Keratinocyte (primary cell): ENCODE measurements at regions not wholly inside any gene's neighbourhood (a gene's known extent, or its start where the extent isn't known, plus 50 kb on each side); places are given as distances from the start of the nearest gene placed in this dataset.

Experiments used
- DNase-seq: peaks from one replicate; pipeline ENCODE4 v3.0.0-alpha.2; 2011; ENCODE audit warnings: low read depth, missing footprints, low spot score
- FAIRE-seq: peaks from 2 replicates; lab custom pipeline; 2011; peaks lifted over from hg19 to GRCh38; lab: Jason Lieb, UNC
- H2AFZ ChIP-seq: 2 replicates; pipeline ENCODE4 v1.6.0; 2012; ENCODE audit warnings: low read length, control low read depth, inconsistent platforms; ENCODE audit not compliant: control insufficient read depth
- H3K27ac ChIP-seq: 2 replicates; pipeline ENCODE4 v1.5.1; 2011; ENCODE audit warnings: low read length; ENCODE audit not compliant: control insufficient read depth, insufficient read depth
- H3K27me3 ChIP-seq: 3 replicates; pipeline ENCODE4 v1.6.0; 2011; ENCODE audit warnings: low read length; ENCODE audit not compliant: control insufficient read depth, insufficient read depth; ENCODE audit errors: extremely low read depth
- H3K36me3 ChIP-seq, 2 experiments: 2 replicates in 1 of 2; 3 replicates in 1 of 2; pipeline ENCODE4 v1.5.1; 2011; ENCODE audit warnings: low read length in 2 of 2, mild to moderate bottlenecking in 1 of 2; ENCODE audit not compliant: control insufficient read depth in 2 of 2, insufficient read depth in 2 of 2; ENCODE audit errors: extremely low read depth in 1 of 2
- H3K4me1 ChIP-seq: 3 replicates; pipeline ENCODE4 v1.5.1; 2011; ENCODE audit warnings: low read length; ENCODE audit not compliant: control insufficient read depth, insufficient read depth; ENCODE audit errors: extremely low read depth
- H3K4me2 ChIP-seq: 3 replicates; pipeline ENCODE4 v1.6.0; 2011; ENCODE audit warnings: low read depth, low read length; ENCODE audit not compliant: control insufficient read depth, insufficient read depth; ENCODE audit errors: extremely low read depth
- H3K4me3 ChIP-seq, 3 experiments: fragments of 200-600 bp in 1 of 3; sonication (generic) in 1 of 3; 2 replicates in 2 of 3; 3 replicates in 1 of 3; pipeline ENCODE4 v1.5.1; 2011 to 2016; ENCODE audit warnings: low read length in 3 of 3, mild to moderate bottlenecking in 3 of 3, control low read depth in 2 of 3, inconsistent platforms in 1 of 3, low read depth in 1 of 3, mixed read lengths in 1 of 3, mixed run types in 1 of 3, moderate library complexity in 1 of 3; ENCODE audit not compliant: control insufficient read depth in 2 of 3, insufficient read depth in 2 of 3; ENCODE audit errors: extremely low read depth in 1 of 3
- H3K79me2 ChIP-seq: 2 replicates; pipeline ENCODE4 v1.6.0; 2012; ENCODE audit warnings: low read length; ENCODE audit not compliant: control insufficient read depth, insufficient read depth
- H3K9ac ChIP-seq: 3 replicates; pipeline ENCODE4 v1.6.0; 2011; ENCODE audit warnings: low read length; ENCODE audit not compliant: control insufficient read depth, insufficient read depth; ENCODE audit errors: extremely low read depth
- H3K9me1 ChIP-seq: 3 replicates; pipeline ENCODE4 v1.6.0; 2011; ENCODE audit warnings: low read length; ENCODE audit not compliant: control insufficient read depth, insufficient read depth; ENCODE audit errors: extremely low read depth
- H3K9me3 ChIP-seq: 2 replicates; pipeline ENCODE4 v1.5.1; 2012; ENCODE audit warnings: low read depth, low read length; ENCODE audit not compliant: control insufficient read depth
- H4K20me1 ChIP-seq: 3 replicates; pipeline ENCODE4 v1.6.0; 2011; ENCODE audit warnings: low read length; ENCODE audit not compliant: control insufficient read depth, insufficient read depth; ENCODE audit errors: extremely low read depth
- EZH2 ChIP-seq: IDR thresholded peaks from one replicate; pipeline ENCODE4 v1.6.1; 2012; ENCODE audit warnings: inconsistent platforms, mild to moderate bottlenecking, low read length, moderate library complexity
- dilution Hi-C: fragments of 300-500 bp; cut with MboI; formaldehyde crosslinking; loops from one replicate; pipeline ENCODE4 v1.7.0; 2020; ENCODE audit warnings: low sequenced_read_pairs; ENCODE audit not compliant: extremely low pct_ligation_motif_present
- TF ChIP-seq, protein P1 (sequence below), 3 experiments: IDR thresholded peaks in 1 of 3; conservative IDR thresholded peaks in 1 of 3; optimal IDR thresholded peaks in 1 of 3; 2 replicates in 2 of 3; 3 replicates in 1 of 3; pipeline versions ENCODE3 to v1.5.1; 2011; ENCODE audit warnings: low read length in 3 of 3, mild to moderate bottlenecking in 3 of 3, moderate library complexity in 2 of 3, control low read depth in 1 of 3, inconsistent platforms in 1 of 3; ENCODE audit not compliant: insufficient read depth in 2 of 3; ENCODE audit errors: extremely low read depth in 1 of 3

DNA sequence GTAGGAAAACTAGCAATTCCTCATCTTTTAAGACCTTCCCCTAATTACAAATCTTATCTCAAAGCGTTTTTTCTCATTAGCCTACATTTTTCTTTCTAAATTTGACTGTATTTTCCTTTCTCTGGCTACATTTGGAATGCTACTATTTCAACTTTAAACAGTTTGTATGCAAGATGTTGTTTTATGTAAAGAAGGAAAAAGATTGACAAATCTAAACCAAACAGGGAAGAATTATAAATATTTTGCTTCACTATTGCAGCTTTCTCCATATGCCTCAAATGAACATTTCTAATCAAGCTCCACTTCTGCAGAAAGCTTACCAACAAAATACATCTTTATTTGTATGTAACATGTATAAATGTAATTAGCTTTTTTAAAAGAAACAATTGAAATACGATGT, 156.2 kb downstream of the MZT1 start:
- no peaks in the 10 kb centered on the region for H3K4me1 ChIP-seq
- H3K4me3 ChIP-seq, result no peak overlapping the region
- FAIRE-seq, result no peak
- H3K27me3 ChIP-seq, result no peaks in the 10 kb centered on the region
- no peak for DNase-seq
- H3K27ac ChIP-seq, result no peak overlapping the region
- H3K9ac ChIP-seq, result no peak overlapping the region
- no peak overlapping the region for H3K4me2 ChIP-seq
- H2AFZ ChIP-seq, result no peak overlapping the region
- no peaks in the 10 kb centered on the region for H4K20me1 ChIP-seq
- peaks cover 3% of the 10 kb centered on the region for H3K9me3 ChIP-seq
- no peaks in the 10 kb centered on the region for H3K79me2 ChIP-seq
- dilution Hi-C loops, result no loop called here
- no peaks in the 10 kb centered on the region for H3K9me1 ChIP-seq
- H3K36me3 ChIP-seq, result no peaks in the 10 kb centered on the region
- TF ChIP-seq, protein P1, sequence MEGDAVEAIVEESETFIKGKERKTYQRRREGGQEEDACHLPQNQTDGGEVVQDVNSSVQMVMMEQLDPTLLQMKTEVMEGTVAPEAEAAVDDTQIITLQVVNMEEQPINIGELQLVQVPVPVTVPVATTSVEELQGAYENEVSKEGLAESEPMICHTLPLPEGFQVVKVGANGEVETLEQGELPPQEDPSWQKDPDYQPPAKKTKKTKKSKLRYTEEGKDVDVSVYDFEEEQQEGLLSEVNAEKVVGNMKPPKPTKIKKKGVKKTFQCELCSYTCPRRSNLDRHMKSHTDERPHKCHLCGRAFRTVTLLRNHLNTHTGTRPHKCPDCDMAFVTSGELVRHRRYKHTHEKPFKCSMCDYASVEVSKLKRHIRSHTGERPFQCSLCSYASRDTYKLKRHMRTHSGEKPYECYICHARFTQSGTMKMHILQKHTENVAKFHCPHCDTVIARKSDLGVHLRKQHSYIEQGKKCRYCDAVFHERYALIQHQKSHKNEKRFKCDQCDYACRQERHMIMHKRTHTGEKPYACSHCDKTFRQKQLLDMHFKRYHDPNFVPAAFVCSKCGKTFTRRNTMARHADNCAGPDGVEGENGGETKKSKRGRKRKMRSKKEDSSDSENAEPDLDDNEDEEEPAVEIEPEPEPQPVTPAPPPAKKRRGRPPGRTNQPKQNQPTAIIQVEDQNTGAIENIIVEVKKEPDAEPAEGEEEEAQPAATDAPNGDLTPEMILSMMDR (optimal IDR thresholded peaks at IDR 0.05 in 1 of 3, IDR thresholded peaks at IDR 0.05 in 1 of 3, conservative IDR thresholded peaks at IDR 0.05 in 1 of 3; ENCODE audit: extremely low read depth in 1 of 3, insufficient read depth in 2 of 3, low read length in 3 of 3), result no peak
- TF ChIP-seq EZH2, result no peak

DNA sequence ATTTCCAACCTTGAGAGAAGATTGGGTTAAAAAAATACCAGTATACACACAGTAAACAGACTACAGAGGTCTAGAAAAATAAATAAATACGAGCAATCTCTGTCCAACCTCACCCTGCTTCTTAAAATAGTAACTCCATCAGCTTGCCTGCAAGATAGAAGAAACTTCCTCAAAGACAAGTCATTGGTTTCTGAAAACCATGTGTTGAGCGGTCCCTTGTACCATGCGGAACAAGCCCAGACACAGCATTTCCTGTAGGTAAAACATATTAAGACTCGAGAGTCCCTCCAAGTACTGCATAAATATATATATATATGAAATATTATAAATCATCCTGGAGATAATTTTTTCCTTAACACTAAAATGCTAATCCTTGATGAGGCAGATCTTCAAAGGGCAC, 157.4 kb downstream of the MZT1 start:
- H3K27me3 ChIP-seq, result no peaks in the 10 kb centered on the region
- H2AFZ ChIP-seq, result peak overlapping the region; percentile 35
- TF ChIP-seq EZH2, result no peak
- dilution Hi-C loops, result no loop called here
- H3K4me2 ChIP-seq, result no peak overlapping the region
- H3K4me1 ChIP-seq, result no peaks in the 10 kb centered on the region
- no peaks in the 10 kb centered on the region for H4K20me1 ChIP-seq
- no peaks in the 10 kb centered on the region for H3K36me3 ChIP-seq
- H3K79me2 ChIP-seq, result no peaks in the 10 kb centered on the region
- no peak for DNase-seq
- no peaks in the 10 kb centered on the region for H3K9me3 ChIP-seq
- no peak for FAIRE-seq
- H3K9ac ChIP-seq, result no peak overlapping the region
- no peak overlapping the region for H3K4me3 ChIP-seq
- H3K9me1 ChIP-seq, result no peaks in the 10 kb centered on the region
- no peak overlapping the region for H3K27ac ChIP-seq

- Histone ChIP-seq H3K4me3 (no peak overlapping the region), H3K4me1 (no peaks in the 10 kb centered on the region), H3K9me1 (no peaks in the 10 kb centered on the region), H3K27me3 (no peaks in the 10 kb centered on the region), H3K9ac (no peak overlapping the region), H3K36me3 (no peaks in the 10 kb centered on the region), H4K20me1 (no peaks in the 10 kb centered on the region), H3K79me2 (no peaks in the 10 kb centered on the region), H3K9me3 (no peaks in the 10 kb centered on the region), H3K4me2 (no peak overlapping the region), H3K27ac (no peak overlapping the region), H2AFZ (no peak overlapping the region)
- DNase-seq, result no peak
- no peak for TF ChIP-seq EZH2
- TF ChIP-seq, protein P1 (optimal IDR thresholded peaks at IDR 0.05 in 1 of 3, IDR thresholded peaks at IDR 0.05 in 1 of 3, conservative IDR thresholded peaks at IDR 0.05 in 1 of 3; ENCODE audit: extremely low read depth in 1 of 3, insufficient read depth in 2 of 3, low read length in 3 of 3), result peak in 1 of 3 experiments; percentile 29
- dilution Hi-C loops, result no loop called here
- no peak for FAIRE-seq
Measured at GRCh38 chr13:72567566-72567965, 159.9 kb downstream of the MZT1 start.
